Upper lobe of left lung (tissue), 6 donors: ENCODE measurements at regions not wholly inside any gene's neighbourhood (a gene's known extent, or its start where the extent isn't known, plus 50 kb on each side); places are given as distances from the start of the nearest gene placed in this dataset.

Experiments
- ATAC-seq, 2 donors: fragments of 200-7000 bp; cut with Tn5 transposase; one replicate each; pipeline ENCODE4 v1.9.1; 2022; ENCODE audit warnings: mild to moderate bottlenecking in 2 of 2, moderate library complexity in 2 of 2; ENCODE audit not compliant: low FRiP score in 2 of 2
- DNase-seq, 2 donors: peaks; one replicate each; pipeline ENCODE4 v3.0.0-alpha.2; 2019 to 2020
- H3K27ac ChIP-seq, 4 donors: fragments of 200-600 bp; sonication (generic); one replicate each; pipeline ENCODE4 v1.5.1; 2016 to 2019
- H3K27me3 ChIP-seq, 4 donors: fragments of 200-600 bp; sonication (generic); one replicate each; pipeline ENCODE4 v1.5.1; 2017 to 2019
- H3K36me3 ChIP-seq, 4 donors: fragments of 200-600 bp; sonication (generic); one replicate each; pipeline ENCODE4 v1.5.1; 2016 to 2019
- H3K4me1 ChIP-seq, 4 donors: fragments of 200-600 bp; sonication (generic); one replicate each; pipeline ENCODE4 v1.5.1; 2018 to 2019
- H3K4me3 ChIP-seq, 4 donors: fragments of 200-600 bp; sonication (generic); one replicate each; pipeline ENCODE4 v1.5.1; 2017 to 2019; ENCODE audit warnings: mild to moderate bottlenecking in 2 of 4, moderate library complexity in 1 of 4
- H3K9me3 ChIP-seq, 4 donors: fragments of 200-600 bp; sonication (generic); one replicate each; pipeline ENCODE4 v1.5.1; 2018 to 2019
- EP300 ChIP-seq, 4 donors: sonication (generic); formaldehyde crosslinking; IDR thresholded peaks; one replicate each; pipeline ENCODE4 v1.5.1; 2017; ENCODE audit warnings: antibody characterized with exemption in 4 of 4, control low read depth in 2 of 4
- POLR2A ChIP-seq, 4 donors: fragments of 450-650 bp; IDR thresholded peaks; one replicate each; pipeline ENCODE4 v1.5.1; 2016 to 2017; ENCODE audit warnings: antibody characterized with exemption in 4 of 4, mild to moderate bottlenecking in 2 of 4
- POLR2AphosphoS5 ChIP-seq, 2 donors: sonication (generic); formaldehyde crosslinking; IDR thresholded peaks; one replicate each; pipeline ENCODE4 v1.5.1; 2017; ENCODE audit warnings: antibody characterized with exemption in 2 of 2
- WGBS, 2 donors: methylation state at CpG; one replicate each; pipeline ENCODE4 v1.1.5; 2017 to 2018; 5-methylcytosine and 5-hydroxymethylcytosine counted together
- TF ChIP-seq, protein P1 (sequence below), 6 experiments: fragments of 450-650 bp in 4 of 6; fragments of 200-600 bp in 2 of 6; sonication (generic) in 2 of 6; IDR thresholded peaks; one replicate each; pipeline ENCODE4 v1.5.1; 2016 to 2019; ENCODE audit warnings: antibody characterized with exemption in 6 of 6
- donor health status: DM: no; HTN: no; CAD: no; lungs with moderate emphysema.
- donor health status: DM: no; HTN: yes; CAD: no; lungs with severe emphysema.

DNA sequence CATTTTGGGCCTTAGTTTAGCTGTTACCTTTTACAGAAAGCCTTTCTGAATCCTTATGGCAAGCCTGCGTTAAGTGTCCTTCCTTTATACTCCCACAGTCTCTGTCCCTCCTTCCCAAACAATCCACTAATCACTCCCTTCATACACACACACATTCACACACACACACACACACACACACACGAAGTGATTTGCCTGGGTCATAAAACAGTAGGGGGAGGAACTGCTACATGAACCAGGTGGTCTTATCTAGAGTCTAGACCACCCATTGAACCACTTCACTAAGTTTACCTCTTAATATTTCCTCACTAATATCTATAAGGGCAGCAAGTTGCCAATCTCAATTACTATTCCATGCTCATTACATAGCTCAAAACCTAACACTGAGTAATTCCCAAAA, 196.7 kb upstream of the GUCY1A2 start:
- no peak for ATAC-seq
- Histone ChIP-seq H3K27me3 (no peaks in the 10 kb centered on the region), H3K4me1 (no peaks in the 10 kb centered on the region), H3K4me3 (no peak overlapping the region), H3K36me3 (no peaks in the 10 kb centered on the region), H3K27ac (no peak overlapping the region), H3K9me3 (no peaks in the 10 kb centered on the region)
- DNase-seq = no peak
- WGBS, 2 donors = 42 to 47% methylated on average over 2 of the region's 2 CpGs
- TF ChIP-seq, protein P1, sequence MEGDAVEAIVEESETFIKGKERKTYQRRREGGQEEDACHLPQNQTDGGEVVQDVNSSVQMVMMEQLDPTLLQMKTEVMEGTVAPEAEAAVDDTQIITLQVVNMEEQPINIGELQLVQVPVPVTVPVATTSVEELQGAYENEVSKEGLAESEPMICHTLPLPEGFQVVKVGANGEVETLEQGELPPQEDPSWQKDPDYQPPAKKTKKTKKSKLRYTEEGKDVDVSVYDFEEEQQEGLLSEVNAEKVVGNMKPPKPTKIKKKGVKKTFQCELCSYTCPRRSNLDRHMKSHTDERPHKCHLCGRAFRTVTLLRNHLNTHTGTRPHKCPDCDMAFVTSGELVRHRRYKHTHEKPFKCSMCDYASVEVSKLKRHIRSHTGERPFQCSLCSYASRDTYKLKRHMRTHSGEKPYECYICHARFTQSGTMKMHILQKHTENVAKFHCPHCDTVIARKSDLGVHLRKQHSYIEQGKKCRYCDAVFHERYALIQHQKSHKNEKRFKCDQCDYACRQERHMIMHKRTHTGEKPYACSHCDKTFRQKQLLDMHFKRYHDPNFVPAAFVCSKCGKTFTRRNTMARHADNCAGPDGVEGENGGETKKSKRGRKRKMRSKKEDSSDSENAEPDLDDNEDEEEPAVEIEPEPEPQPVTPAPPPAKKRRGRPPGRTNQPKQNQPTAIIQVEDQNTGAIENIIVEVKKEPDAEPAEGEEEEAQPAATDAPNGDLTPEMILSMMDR (IDR thresholded peaks at IDR 0.05) = no peak
- TF ChIP-seq POLR2A (IDR thresholded peaks at IDR 0.05) = no peak
- TF ChIP-seq POLR2AphosphoS5 (IDR thresholded peaks at IDR 0.05) = no peak
- no peak for TF ChIP-seq EP300 (IDR thresholded peaks at IDR 0.05)

DNA sequence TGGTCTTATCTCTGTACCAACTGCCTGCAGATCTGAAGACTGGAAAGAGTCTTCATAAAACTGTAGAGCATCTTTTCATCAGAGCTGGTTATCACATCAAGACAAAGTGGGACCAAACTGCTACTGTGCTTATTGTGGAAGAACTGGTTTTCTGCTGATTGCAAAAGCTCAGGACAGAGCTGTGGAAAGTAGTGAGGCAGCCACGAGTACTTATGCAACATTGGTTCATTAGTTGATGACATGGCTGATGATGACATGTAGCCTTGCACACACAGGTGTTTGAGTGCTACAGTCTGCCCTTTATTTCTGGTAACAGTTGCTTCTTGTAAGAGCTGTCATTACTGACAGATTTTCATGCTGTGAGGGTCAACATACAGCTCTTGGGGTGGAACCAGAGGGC, 185.4 kb upstream of the GUCY1A2 start:
- Histone ChIP-seq H3K9me3 (no peaks in the 10 kb centered on the region), H3K4me1 (no peaks in the 10 kb centered on the region), H3K36me3 (no peaks in the 10 kb centered on the region), H3K27ac (no peak overlapping the region), H3K4me3 (no peak overlapping the region), H3K27me3 (no peaks in the 10 kb centered on the region)
- TF ChIP-seq POLR2A (IDR thresholded peaks at IDR 0.05) = no peak
- TF ChIP-seq EP300 (IDR thresholded peaks at IDR 0.05) = no peak
- TF ChIP-seq, protein P1 (IDR thresholded peaks at IDR 0.05) = no peak
- TF ChIP-seq POLR2AphosphoS5 (IDR thresholded peaks at IDR 0.05) = no peak
- DNase-seq (no peak), ATAC-seq (no peak)
- WGBS, 2 donors = 32 to 63% methylated on average over 1 of the region's 1 CpG

DNA sequence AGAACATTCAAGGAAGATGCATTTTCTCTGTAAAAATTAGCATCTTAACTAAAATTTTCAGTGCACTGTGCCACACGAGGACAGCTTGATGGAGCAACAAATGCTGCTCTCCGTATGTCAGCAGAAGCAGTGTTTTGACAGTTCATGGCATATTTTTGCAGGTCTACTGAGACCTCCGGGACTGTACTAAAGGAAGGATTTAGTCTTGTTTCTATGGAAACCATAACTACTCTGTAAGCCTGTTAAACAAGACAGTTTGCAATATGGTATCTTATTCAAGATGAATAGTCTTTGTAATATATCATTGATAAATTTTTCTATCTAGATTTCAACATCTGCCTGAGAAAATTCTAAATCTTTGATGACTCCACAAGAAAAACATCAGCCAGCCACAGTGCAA, 184.0 kb upstream of the GUCY1A2 start:
- H3K9me3 ChIP-seq = no peaks in the 10 kb centered on the region
- H3K27ac ChIP-seq = no peak overlapping the region
- DNase-seq (no peak), ATAC-seq (no peak)
- no peaks in the 10 kb centered on the region for H3K4me1 ChIP-seq
- TF ChIP-seq, protein P1 (IDR thresholded peaks at IDR 0.05) = no peak
- TF ChIP-seq POLR2AphosphoS5 (IDR thresholded peaks at IDR 0.05) (no peak), EP300 (IDR thresholded peaks at IDR 0.05) (no peak), POLR2A (IDR thresholded peaks at IDR 0.05) (no peak)
- no peaks in the 10 kb centered on the region for H3K27me3 ChIP-seq
- H3K4me3 ChIP-seq = no peak overlapping the region
- WGBS, 2 donors = 45 to 63% methylated on average over 3 of the region's 3 CpGs
- no peaks in the 10 kb centered on the region for H3K36me3 ChIP-seq

DNA sequence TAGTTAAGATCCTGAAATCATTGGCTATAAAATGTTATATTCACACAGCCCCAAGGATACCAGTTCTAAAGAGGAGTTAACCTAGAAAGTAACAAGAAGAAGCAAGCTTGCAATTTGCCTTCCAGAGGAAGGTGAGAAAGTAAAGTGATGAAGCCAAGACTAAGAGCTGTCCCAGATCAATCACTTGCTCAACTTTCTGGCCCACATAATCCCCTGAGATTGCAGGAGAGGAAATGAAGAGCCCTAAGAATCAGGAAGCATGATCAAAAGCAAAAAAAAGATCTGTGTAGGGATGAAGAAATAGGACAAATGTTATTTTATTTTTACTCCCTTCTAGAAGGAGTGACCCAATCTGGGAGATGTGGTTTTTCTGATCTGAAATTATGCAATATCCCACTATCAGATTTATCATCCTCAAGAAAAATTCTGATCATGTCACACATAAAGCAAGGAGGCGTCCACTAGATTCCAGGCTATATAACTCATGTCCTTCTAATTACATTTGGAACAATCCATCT, 180.3 kb upstream of the GUCY1A2 start:
- no peak for TF ChIP-seq POLR2A (IDR thresholded peaks at IDR 0.05)
- TF ChIP-seq, protein P1 (IDR thresholded peaks at IDR 0.05) = no peak
- TF ChIP-seq POLR2AphosphoS5 (IDR thresholded peaks at IDR 0.05) = no peak
- no peak for TF ChIP-seq EP300 (IDR thresholded peaks at IDR 0.05)
- H3K4me3 ChIP-seq = no peak overlapping the region
- H3K9me3 ChIP-seq = no peaks in the 10 kb centered on the region
- H3K27ac ChIP-seq = no peak overlapping the region
- DNase-seq (no peak), ATAC-seq (peak in 1 of 2 donors; percentile 16)
- no peaks in the 10 kb centered on the region for H3K27me3 ChIP-seq
- 76 to 79% methylated on average over 1 of the region's 1 CpG for WGBS, 2 donors
- no peaks in the 10 kb centered on the region for H3K4me1 ChIP-seq
- no peaks in the 10 kb centered on the region for H3K36me3 ChIP-seq

DNA sequence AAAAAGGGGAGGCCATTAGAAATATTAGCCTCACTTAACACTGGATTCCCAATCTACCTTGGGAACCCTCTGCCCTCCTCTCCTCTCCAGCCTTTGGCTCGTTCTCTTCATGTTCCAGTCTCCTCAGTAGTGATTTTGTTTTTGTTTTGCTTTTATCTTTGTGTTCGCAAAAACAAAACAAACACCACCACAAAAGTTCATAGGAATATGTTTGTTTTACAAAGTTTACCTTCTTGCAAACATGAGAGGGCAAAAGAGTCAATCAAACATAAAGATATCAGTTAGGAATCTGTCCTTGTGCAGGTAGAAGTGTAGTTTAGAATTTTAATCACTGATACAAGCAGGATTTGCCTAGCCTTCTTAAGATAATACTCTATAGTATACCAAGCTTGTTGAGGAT, 179.7 kb upstream of the GUCY1A2 start:
- Histone ChIP-seq H3K36me3 (no peaks in the 10 kb centered on the region), H3K4me1 (no peaks in the 10 kb centered on the region), H3K27me3 (no peaks in the 10 kb centered on the region), H3K4me3 (no peak overlapping the region), H3K27ac (no peak overlapping the region), H3K9me3 (no peaks in the 10 kb centered on the region)
- no peak for DNase-seq
- 64 to 72% methylated on average over 2 of the region's 2 CpGs for WGBS, 2 donors
- no peak for TF ChIP-seq EP300 (IDR thresholded peaks at IDR 0.05)
- TF ChIP-seq, protein P1 (IDR thresholded peaks at IDR 0.05) = no peak
- ATAC-seq = no peak
